ENCODE measurements at regions not wholly inside any gene's neighbourhood (a gene's known extent, or its start where the extent isn't known, plus 50 kb on each side); places are given as distances from the start of the nearest gene placed in this dataset.

GRCh38 chr1:77624102-77624501, 58.4 kb downstream of the ZZZ3 start:
- Histone ChIP-seq H3K9me3 (no peaks in the 10 kb centered on the region), H3K27me3 (no peaks in the 10 kb centered on the region), H3K27ac (no peak overlapping the region), H3K4me3 (no peak overlapping the region), H3K4me1 (no peaks in the 10 kb centered on the region), H3K36me3 (peaks cover 0 to 18% of the 10 kb centered on the region in 2 donors)
- TF ChIP-seq CTCF (IDR thresholded peaks at IDR 0.05 in 4 of 5, conservative IDR thresholded peaks at IDR 0.05 in 1 of 5) (no peak), POLR2A (IDR thresholded peaks at IDR 0.05) (no peak)
- ATAC-seq (peak in 1 of 2 donors; percentile 36), DNase-seq (no peak)
- in situ Hi-C loops (cut with MboI; ENCODE audit: low sequenced_read_pairs in 4 of 4), result no loop called here
- intact Hi-C loops (cut with DNase I; ENCODE audit: low total_unique reads), result no loop called here

- TF ChIP-seq CTCF (IDR thresholded peaks at IDR 0.05 in 4 of 5, conservative IDR thresholded peaks at IDR 0.05 in 1 of 5) (no peak), POLR2A (IDR thresholded peaks at IDR 0.05) (no peak)
- Histone ChIP-seq H3K4me1 (no peaks in the 10 kb centered on the region), H3K9me3 (no peaks in the 10 kb centered on the region), H3K27ac (no peak overlapping the region), H3K4me3 (no peak overlapping the region), H3K36me3 (peaks cover 0 to 18% of the 10 kb centered on the region in 2 donors), H3K27me3 (no peaks in the 10 kb centered on the region)
- DNase-seq (no peak), ATAC-seq (no peak)
- intact Hi-C loops (cut with DNase I; ENCODE audit: low total_unique reads), result no loop called here
- in situ Hi-C loops (cut with MboI; ENCODE audit: low sequenced_read_pairs in 4 of 4), result no loop called here
Measured at GRCh38 chr1:77623066-77623465, 59.4 kb downstream of the ZZZ3 start.

DNA sequence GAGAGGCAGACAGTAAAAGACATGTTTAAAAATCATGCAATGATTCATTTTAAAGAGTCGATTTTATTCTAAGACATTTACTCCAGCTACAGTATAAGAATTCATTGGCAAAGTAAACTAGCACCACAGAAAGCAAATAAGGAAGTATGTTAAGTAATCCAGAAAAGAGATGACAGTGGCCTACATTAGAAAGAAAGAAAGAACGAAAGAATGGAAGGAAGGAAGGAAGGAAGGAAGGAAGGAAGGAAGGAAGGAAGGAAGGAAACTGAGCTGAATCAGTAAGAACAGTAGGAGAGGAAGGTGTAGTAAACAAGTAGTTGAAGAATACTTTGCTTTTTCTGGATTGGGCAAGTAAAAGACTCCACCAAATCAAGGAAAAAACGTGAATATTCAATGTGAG, 62.2 kb downstream of the ZZZ3 start:
- ATAC-seq, result no peak
- Histone ChIP-seq H3K27me3 (no peaks in the 10 kb centered on the region), H3K4me3 (no peak overlapping the region), H3K9me3 (no peaks in the 10 kb centered on the region), H3K27ac (no peak overlapping the region), H3K36me3 (peaks cover 0 to 3% of the 10 kb centered on the region in 2 donors), H3K4me1 (no peaks in the 10 kb centered on the region)
- intact Hi-C loops (cut with DNase I; ENCODE audit: low total_unique reads) (no loop called here), in situ Hi-C loops (cut with MboI; ENCODE audit: low sequenced_read_pairs in 4 of 4) (no loop called here)
- TF ChIP-seq CTCF (IDR thresholded peaks at IDR 0.05 in 4 of 5, conservative IDR thresholded peaks at IDR 0.05 in 1 of 5) (no peak), POLR2A (IDR thresholded peaks at IDR 0.05) (no peak)
- no peak for DNase-seq

DNA sequence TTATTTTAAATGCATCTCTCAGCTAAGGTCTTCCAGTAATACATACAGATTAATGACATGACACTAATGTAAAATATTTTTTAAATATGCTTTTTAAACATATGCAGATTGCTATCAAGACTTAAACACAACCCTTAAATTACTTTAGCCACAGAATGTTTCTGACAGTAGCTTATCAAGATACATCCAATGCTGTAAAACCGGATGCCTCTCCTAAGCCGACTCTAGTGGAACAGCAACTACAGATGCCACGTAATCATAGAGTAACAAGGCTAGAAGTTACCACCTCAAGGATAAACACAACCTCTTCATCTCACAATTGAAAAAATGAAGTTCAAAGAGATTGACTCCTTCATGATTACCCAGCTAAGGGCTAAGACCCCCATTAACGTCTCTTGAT, 68.4 kb downstream of the ZZZ3 start:
- Histone ChIP-seq H3K27me3 (no peaks in the 10 kb centered on the region), H3K4me3 (no peak overlapping the region), H3K4me1 (no peaks in the 10 kb centered on the region), H3K27ac (no peak overlapping the region), H3K36me3 (no peaks in the 10 kb centered on the region), H3K9me3 (peaks cover 0 to 6% (median 3%) of the 10 kb centered on the region in 3 donors)
- DNase-seq, result no peak
- intact Hi-C loops (cut with DNase I; ENCODE audit: low total_unique reads), result no loop called here
- no peak for ATAC-seq
- TF ChIP-seq CTCF (IDR thresholded peaks at IDR 0.05 in 4 of 5, conservative IDR thresholded peaks at IDR 0.05 in 1 of 5) (no peak), POLR2A (IDR thresholded peaks at IDR 0.05) (no peak)
- in situ Hi-C loops (cut with MboI; ENCODE audit: low sequenced_read_pairs in 4 of 4), result no loop called here
